GM21576 (cell line): ENCODE measurements at regions not wholly inside any gene's neighbourhood (a gene's known extent, or its start where the extent isn't known, plus 50 kb on each side); places are given as distances from the start of the nearest gene placed in this dataset.
"Not testable (repeated sequence)": the region's sequence is repeated elsewhere in the genome, so short reads cannot be mapped to it uniquely, and the experiment has no call there.

Experiments
- ATAC-seq: cut with Tn5 transposase; IDR thresholded peaks from one replicate; pipeline ENCODE4 v1.9.1; 2021; ENCODE audit warnings: mild to moderate bottlenecking, moderate library complexity; ENCODE audit not compliant: unreplicated experiment

DNA sequence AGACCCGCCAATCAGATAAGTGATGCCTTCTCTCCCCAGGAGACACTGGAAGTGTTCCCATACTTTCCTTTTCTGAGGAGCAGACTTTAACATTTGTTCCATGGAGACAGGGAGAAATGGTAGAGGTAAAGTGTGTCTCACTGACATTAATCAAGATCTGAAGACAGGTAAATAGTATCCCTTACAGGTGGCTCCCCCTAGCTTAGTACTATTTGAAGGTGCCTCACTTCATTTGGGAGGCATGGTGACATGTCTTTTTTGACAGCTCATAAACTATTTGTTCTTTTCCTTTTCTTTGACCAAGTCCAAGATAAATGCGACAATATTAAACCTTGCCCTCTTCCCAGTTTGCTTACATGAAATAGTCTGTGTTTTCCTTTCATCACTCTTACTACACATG is 485.6 kb upstream of the IL12A start:
- no peak for ATAC-seq

DNA sequence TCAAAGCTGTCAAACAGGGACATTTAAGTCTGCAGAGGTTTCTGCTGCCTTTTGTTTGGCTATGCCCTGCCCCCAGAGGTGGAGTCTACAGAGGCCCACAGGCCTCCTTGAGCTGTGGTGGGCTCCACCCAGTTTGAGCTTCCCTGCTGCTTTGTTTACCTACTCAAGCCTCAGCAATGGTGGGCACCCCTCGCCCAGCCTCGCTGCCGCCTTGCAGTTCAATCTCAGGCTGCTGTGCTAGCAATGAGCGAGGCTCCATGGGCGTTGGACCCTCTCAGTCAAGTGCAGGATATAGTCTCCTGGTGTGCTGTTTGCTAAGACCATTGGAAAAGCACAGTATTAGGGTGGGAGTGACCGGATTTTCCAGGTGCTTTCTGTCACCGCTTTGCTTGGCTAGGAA is 477.6 kb upstream of the IL12A start:
- ATAC-seq: not testable (repeated sequence)

DNA sequence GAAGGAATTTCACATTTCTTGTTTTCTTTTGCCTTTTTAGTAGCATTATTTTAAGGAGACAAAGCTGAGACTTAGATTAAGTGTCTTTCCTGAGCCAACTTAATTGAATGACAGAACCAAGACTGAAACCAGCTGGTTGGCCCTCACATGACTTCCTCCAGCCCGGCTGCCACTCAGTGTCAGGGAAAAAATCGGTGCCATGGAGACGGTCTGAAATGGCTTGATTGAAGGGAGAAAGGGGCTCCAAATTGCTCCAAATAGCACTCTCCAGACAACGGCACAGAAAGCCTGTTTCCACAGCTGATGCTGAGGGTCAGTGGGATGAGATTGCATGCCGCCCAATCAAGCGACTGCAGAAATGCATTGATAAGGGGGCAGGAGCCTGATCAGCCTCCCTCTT is 475.2 kb upstream of the IL12A start:
- no peak for ATAC-seq

DNA sequence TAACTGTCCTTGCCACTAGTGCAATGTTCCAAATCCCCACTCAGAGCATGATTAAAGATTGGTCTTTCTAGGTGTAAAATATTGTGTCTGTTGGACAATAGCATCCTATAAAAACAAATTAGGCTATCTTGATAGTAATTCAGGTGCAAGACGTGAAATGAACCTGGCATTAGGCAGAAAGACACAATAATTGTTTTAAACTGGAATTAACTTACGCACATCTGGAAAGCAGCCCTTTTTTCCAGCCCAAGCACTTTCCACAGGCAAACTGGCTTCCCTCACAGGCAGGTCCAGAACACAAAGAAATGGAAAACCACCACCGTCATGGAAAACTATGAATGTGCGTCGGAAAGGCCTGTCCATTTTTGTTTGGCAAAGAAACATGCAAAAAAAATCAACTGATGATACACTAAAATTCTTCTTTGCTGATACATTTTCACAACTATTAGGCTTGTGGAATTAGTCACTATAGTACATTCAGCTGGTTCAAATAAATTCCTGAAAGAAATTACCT is 474.7 kb upstream of the IL12A start:
- no peak for ATAC-seq

DNA sequence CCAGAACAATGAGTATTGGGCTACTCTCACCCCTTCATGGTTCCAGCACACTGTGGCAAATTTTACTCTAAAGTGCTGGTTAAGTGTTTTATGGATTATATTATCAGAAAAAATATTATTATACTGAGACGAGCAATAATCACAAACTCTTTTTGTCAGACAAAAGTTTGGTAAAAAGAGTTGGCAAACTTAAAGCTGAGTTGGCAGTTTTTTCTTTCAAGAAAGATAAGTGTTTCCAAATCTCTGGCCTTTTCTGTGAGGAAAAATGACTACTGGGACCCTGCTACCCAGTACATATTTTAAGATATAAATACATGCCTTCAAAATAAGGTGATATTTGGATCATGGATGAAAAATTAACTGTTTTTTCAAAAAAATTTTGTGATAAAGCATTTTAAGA is 471.5 kb upstream of the IL12A start:
- ATAC-seq: no peak

DNA sequence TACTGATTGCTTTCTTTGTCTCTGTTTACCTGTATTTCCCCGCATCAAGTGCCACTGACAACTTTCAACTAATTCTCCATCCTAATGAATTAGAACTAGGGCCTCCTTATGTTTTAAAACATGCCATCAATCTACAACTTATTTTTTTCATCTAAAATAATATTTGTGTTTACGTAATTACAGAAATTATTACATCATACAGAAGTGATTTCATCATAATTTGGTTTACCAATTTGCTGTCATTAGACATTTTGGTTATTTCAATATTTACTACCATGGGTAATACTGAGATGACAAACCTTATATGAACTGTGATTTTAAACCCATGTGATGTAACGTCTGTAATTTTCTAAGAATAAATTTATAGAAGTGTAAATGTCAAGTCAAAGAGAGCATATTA is 468.0 kb upstream of the IL12A start:
- ATAC-seq: no peak

DNA sequence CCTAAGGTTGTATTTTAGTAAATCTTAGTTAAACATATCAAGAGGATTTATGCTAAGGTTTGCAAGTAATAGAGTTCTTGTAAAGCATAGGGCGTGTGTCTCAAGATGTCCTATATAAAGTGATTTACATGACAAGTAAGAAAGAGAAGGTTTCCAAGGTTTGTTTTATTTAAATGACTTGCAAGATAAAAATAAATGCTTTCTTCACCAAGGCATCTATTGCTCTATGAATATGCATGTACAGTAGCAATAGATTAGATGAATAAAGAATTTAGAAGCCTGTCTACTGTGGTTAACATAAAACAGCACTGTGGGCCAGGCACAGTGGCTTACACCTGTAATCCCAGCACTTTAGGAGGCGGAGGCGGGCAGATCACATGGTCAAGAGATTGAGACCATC is 466.4 kb upstream of the IL12A start:
- no peak for ATAC-seq

DNA sequence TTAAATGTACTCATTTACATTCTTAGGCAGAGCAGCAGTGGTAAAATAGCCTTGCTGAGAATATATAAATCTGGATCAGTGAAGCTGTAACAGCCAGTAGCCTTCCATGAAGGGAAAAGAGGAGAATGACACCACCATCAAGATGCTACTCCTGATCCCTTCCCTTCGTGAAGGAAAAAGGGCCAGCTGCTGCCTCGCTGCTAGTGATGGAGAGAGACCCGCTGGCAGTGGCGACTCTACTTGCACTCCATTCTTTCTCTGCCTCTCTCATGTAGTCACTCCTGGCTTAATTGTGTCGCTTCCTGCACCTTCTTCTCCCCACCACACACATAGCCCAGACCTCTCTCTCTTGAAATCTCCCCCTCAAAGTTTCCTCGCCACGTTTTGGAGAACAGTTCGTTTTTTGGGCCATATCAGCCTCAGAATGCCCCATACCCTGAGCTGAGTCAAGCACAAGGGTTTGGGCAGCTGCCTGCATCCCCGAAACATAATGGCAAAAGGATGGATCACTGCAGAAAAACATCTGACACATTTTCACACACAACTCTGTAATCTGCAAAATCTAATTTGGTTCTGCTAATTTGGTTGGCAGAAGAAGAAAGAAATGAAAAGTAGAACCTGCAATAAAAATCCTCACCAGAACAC is 460.3 kb upstream of the IL12A start:
- no peak for ATAC-seq

DNA sequence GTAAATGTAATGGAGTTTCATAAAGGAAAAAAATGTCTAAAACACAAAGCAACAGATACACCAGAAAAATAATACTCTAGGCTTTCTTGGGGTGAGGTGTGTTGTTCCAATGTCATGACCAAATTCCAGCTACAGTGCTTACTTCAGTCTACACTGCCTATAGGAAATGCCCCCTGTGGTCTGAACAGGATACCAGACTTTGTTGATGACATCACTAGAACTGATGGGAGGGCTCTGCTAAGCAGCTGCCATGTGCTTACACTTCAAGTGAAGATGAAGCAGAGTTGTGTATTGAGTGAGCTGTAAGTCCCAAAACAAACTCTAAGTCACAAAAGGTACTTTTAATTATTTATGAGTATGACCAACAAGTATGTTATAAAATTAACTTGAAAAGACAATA is 456.1 kb upstream of the IL12A start:
- no peak for ATAC-seq

DNA sequence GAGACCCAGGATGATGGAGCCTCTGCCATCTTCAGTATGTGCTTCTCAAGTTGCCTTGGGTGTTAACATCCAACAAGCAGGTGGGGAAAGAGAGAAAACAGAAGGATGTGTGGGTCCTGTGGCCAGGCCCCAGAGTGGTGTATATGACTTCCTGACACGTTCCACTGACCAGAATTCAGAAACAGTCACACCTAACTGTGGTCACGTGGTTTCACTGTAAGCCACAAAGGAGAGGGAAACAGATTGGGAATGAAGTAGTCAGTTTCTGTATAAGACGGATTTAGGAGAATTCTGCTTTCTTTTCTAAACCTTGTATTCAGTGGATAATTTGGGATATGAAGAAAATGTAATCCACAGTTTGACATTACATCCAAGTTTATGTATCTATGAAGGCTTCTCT is 454.1 kb upstream of the IL12A start:
- ATAC-seq: no peak

DNA sequence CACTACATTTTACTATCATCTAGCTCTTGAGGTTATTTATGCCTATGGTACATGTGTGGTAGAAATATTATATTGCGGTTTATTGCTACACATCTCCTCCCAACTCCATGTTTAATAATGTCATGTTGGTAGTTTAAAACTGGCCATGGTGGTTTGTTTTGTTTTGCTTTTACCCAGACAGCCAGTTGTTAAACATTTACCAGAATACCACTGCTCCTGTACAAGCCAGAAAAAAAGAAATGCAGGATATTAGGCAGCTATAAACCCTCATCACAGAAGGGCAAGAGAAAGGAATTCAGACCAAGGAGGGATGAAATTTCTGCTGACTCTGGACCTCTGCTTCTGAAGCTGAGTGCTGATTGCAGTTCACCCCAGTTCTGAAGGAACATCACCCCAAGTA is 451.8 kb upstream of the IL12A start:
- no peak for ATAC-seq

DNA sequence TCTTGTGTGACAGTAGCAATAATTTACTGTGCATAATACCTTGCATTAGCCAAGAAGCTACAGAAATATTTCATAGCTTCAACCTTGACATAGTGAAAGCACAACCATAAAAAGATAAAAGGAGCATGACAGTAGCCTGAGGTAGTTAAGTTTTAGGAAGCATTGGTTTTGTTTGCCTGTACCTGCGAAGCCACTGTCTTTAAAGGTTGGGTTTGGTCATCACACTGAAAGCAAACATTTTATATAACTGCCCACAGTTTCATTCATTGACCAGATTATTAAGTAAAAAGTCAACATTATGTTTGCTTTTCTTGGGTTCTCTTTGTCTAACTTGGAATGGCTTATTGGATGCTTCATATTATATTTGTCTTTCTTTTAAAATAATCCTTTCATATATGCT is 450.1 kb upstream of the IL12A start:
- ATAC-seq: no peak

DNA sequence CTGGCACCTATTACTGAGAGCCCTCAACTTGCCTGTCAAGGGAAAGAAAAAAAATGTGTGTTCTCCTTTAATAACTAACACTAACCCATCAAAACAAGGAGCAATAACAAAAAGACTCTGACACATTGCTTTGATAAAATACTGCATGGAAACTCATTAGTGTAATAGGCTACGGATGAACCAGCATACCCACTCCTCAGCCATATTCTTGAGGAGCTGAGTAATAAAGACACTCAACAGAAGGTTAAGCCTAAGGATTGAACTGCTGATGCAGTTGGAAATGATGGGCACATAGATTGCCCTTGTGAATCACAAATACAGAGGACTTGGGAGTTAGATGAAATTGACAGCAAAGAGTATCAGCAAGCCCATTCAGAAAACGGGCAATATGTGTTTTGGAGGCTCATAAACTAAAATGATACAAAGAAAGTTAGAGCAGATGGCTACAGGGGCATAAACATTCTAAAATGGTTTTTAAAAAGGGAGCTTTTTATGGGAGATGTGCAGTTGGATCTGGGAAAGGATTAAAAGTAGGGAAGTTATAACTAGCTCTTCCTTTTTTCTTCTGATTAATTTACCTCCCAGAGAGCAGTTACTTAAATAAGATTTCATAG is 447.6 kb upstream of the IL12A start:
- ATAC-seq: no peak

DNA sequence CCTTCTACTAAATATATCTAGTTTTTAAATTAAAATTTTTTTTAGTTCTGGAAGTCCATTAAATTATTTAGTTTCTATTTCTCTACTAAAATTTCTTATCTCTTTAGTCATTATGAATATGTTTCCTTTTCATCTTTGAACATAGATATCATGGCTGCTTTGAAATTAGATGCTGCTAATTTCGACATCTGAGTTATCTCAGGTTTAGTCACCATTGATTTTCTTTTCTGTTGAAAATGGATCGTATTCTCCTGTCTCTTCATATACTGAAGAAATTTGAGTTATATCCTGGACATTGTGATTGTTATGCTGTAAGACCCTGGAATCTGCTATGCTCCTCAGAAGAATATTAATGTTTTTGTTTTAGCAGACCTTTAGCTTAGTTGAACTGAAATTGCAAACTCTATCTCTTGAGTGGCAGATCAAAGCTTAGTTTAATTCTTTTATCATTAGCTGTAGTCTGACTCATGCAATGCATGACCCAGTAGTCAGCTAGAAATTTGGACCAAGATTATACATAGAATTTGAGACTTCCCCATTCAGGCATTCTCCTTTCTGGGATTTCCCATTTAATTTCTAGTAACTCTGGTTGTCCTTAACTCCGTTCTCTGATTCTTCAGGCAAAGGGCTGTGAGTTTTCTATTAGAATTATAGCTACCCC is 439.8 kb upstream of the IL12A start:
- ATAC-seq: no peak

DNA sequence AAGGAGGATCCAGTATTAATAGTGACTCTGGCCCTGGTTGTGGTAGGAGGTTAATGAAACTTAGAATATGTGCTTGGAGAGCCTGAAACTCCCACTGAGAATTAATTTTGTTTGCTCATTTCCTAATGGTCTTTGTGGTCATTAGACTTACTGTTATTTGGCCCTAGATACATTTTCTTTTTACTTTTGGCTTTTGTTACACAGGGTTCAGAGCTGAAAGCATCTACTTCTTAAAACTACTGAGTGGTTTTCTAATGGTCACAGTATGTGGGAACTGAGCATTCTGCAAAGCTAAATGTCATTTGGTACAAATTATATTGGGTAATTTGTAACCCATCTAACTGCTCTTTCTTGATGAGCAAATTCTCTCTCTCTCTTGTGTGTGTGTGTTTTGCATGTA is 433.4 kb upstream of the IL12A start:
- no peak for ATAC-seq

DNA sequence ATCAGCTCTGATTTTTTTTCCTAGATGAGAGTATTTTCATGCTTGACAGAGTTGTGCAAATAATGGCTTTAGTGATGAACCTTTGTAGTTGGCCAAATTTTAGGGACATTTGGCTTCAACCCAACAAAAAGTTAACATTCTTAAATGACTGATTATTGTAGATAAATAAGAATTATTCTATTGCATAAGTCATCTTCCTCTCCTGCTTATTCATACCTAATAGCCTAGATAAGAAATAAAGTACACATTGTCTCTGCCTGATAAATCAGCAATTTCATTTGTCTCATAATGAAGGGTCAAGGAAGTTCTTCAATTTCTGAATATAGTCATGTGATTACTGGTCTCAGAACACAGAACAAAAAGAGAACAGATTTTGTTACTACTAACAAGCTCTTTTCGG is 428.9 kb upstream of the IL12A start:
- no peak for ATAC-seq

DNA sequence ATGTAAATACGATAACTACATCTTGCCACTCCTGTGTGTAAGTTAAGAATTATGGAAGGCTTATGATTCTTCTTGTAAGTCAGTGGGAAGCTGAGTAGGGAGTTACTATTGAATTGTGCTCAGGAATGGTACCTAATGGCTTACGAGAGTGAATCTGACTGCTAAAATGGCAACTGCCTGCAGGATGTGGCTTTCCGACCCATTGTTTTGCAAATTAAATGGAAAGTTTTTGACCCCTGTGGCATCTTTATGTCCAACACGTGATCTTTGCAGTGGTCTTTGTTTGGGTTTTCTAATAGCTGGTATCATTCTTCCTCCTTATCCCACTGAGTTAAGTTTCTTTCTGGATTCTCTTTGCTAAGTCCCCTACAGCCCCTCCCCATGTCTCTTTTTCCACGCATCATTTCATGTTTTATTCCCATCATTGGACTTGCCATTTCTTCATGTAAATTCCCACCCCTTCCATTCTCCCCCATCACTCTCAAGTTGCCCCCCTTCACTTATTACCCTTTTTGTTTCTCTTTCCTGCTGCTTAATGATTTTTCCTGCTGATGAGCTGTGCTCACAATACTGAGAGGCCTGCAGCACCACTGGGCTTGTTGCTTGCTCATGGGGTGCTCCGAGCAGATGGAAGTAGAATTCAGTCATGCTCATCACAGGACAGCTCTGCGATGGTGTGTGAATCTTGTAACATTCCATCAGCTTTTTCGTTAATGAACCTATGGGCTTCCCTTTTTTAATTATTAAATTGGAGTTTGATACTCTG is 428.2 kb upstream of the IL12A start:
- no peak for ATAC-seq

DNA sequence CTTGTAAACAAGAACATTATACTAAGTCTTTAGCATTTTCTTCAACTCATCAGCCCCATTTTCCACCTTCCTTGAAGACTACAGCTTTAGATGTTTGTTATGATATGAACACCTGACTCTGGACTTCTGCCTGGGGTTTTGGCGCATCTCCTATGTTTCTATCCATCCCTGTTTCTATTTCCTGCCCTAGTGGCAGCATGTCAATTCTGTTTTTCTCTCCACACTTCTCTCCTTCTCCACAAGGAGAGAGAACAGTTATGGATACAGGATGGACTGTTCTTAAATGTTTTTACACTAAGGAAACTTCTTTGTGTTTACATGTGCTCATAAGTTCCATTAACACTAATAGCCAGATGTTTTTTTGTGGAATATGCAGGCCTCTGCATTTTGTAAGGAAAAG is 423.3 kb upstream of the IL12A start:
- no peak for ATAC-seq

DNA sequence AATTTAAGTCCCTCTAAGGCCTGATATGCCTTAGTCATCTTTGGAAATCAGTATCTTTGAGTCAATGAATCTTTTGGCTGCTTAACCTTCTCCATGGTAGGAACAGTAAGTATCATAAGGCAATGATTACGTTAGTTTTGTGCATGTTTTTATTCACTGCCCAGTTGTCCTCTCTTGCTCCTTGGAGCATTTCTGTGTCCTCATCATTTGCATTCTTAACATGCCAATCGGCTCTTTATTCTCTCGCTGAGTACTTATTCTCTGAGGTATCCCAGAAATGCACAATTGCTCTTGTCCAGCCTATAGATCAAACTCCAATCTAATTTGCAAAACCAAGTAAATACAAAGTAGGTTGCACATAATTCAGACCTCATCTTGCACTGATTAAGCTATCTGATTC is 405.0 kb upstream of the IL12A start:
- no peak for ATAC-seq

DNA sequence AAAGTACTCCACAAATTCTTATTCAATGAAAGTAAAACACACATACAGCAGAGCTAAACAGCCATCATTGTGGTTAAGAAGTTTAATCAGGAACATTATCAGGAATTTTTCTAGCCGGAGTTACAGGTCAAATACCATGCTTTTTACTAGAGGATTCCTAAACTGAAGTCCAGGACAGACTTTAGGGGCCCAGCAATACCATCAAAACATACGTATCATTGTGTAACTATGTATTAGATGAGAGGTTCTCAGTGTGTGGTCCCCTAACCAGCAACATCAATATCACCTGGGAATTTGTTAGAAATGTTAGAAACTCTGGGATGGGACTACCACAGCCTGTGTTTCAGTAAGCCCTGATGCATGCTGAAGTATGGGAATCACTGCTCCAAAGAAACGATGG is 404.2 kb upstream of the IL12A start:
- ATAC-seq: no peak

DNA sequence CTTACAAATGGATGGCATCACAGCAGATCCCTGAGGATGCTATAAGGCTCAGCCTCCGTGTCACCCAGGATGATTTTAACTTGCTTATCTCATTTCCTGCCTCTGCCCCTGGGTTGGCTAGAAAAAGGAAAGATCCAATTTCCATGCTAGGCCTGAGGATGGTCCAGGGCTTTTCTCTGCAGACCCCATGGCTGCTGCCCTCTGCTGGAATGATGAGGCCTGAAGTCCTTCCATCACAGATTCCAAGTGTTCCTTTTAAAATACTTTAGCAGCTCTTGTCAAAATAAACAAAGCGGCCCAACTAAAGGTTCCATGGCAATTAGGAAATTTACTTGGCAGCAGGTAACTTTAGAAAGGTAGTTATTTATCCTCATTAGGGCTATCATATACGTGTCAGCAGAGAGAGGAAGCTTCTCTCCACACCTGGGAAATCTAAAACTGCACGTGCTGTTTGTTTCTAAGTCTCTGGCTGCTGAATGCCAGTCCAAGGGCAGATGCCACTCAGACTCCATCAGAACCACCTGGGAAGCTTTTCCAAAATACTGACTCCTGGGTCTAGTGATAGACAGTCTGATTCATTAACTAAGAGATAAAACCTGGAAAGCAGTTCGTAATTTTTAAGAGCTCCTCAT is 401.9 kb upstream of the IL12A start:
- no peak for ATAC-seq
